ENCODE measurements at regions not wholly inside any gene's neighbourhood (a gene's known extent, or its start where the extent isn't known, plus 50 kb on each side); places are given as distances from the start of the nearest gene placed in this dataset.
"Not testable (repeated sequence)": the region's sequence is repeated elsewhere in the genome, so short reads cannot be mapped to it uniquely, and the experiment has no call there.

DNA sequence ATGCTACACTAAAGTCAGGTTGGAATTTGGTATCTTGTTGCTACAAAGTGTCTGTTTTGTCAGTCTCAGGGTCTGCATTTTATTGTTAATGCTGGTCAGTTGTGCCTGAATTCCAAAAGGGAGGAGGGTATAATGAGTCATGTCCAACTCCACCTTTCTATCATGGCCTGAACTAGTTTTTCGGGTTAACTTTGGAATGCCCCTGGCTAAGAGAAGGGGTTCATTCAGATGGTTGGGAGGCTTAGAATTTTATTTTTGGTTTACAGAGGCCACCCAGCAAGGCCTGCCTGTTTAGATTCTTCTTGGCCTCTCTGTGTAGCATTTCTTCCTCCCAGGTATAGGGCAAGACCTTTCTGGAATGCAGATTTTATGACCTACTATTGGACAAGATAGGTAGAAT is 93.2 kb downstream of the SKIDA1 start:
- intact Hi-C loops (cut with DNase I) = no loop called here
- no peak for ATAC-seq (ENCODE audit: low FRiP score)
- DNase-seq = no peak
- no peaks in the 10 kb centered on the region for H3K4me1 ChIP-seq (ENCODE audit: control insufficient read depth in 1 of 2, insufficient read depth in 2 of 2, low read length in 2 of 2)
- 89 to 92% methylated on average over 1 of the region's 1 CpG for WGBS, 2 donors
- H3K27ac ChIP-seq (ENCODE audit: low read depth in 1 of 2, low read length in 2 of 2) = no peak overlapping the region
- H3K9me3 ChIP-seq (ENCODE audit: control insufficient read depth, low read length) = peaks cover 2% of the 10 kb centered on the region
- H3K4me3 ChIP-seq (ENCODE audit: low read length in 2 of 2) = no peak overlapping the region
- H3K27me3 ChIP-seq (ENCODE audit: control insufficient read depth in 1 of 2, insufficient read depth in 2 of 2, low read length in 1 of 2) = no peaks in the 10 kb centered on the region
- no peaks in the 10 kb centered on the region for H3K36me3 ChIP-seq (ENCODE audit: control insufficient read depth in 1 of 2, insufficient read depth in 2 of 2, low read length in 1 of 2)

DNA sequence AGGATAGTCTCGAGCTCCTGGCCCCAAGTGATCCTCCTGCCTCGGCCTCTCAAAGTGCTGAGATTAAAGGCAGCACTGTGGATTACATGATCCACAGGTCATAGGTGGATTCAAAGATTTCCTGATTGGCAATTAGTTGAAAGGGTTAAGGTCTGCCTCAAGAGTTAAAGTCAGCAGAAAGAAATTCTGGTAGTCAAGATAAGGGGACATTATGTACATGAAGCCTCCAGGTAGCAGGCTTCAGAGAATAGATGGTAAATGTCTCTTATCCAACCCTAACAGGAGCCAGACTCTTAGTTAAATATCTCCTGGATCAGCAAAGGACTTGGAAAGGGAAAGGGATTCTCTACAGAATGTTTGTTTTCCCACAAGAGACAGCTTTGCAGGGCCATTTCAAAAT is 93.7 kb downstream of the SKIDA1 start:
- no peaks in the 10 kb centered on the region for H3K27me3 ChIP-seq (ENCODE audit: control insufficient read depth in 1 of 2, insufficient read depth in 2 of 2, low read length in 1 of 2)
- WGBS, 2 donors = 95 to 97% methylated on average over 2 of the region's 2 CpGs
- ATAC-seq (ENCODE audit: low FRiP score) = no peak
- H3K36me3 ChIP-seq (ENCODE audit: control insufficient read depth in 1 of 2, insufficient read depth in 2 of 2, low read length in 1 of 2) = no peaks in the 10 kb centered on the region
- no peak overlapping the region for H3K27ac ChIP-seq (ENCODE audit: low read depth in 1 of 2, low read length in 2 of 2)
- DNase-seq = no peak
- H3K4me3 ChIP-seq (ENCODE audit: low read length in 2 of 2) = no peak overlapping the region
- H3K9me3 ChIP-seq (ENCODE audit: control insufficient read depth, low read length) = peaks cover 6% of the 10 kb centered on the region
- intact Hi-C loops (cut with DNase I) = no loop called here
- no peaks in the 10 kb centered on the region for H3K4me1 ChIP-seq (ENCODE audit: control insufficient read depth in 1 of 2, insufficient read depth in 2 of 2, low read length in 2 of 2)

DNA sequence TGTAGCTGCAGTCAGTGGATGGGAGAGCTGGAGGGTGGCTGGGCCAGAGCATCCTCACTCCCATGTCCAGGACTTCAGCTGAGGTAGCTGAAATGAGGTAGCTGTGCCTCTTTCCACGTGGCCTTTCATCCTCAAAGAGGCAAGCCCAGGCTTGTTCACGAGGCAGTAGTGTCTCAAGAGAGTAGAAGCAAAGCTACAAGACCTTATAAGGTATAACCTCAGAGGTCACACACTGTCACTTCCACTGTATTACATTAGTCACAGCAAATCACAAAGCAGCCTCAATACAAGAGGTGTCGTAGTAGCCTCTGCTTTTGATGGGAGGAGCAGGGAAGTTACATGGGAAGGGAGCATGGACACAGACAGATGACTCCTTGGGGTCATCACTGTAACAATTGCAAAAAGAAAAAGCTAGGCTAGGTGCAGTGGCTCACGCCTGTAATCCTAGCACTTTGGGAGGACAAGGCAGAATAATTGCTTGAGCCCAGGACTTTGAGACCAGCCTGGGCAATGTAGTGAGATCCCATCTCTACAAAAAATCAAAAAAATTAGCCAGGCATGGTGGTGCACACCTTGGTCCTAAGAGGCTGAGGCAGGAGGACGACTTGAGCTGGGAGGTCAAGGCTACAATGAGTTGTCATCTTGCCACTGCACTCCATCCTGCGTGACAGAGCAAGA is 97.5 kb downstream of the SKIDA1 start:
- H3K36me3 ChIP-seq (ENCODE audit: control insufficient read depth in 1 of 2, insufficient read depth in 2 of 2, low read length in 1 of 2) = no peaks in the 10 kb centered on the region
- intact Hi-C loops (cut with DNase I) = no loop called here
- H3K4me1 ChIP-seq (ENCODE audit: control insufficient read depth in 1 of 2, insufficient read depth in 2 of 2, low read length in 2 of 2) = no peaks in the 10 kb centered on the region
- ATAC-seq (ENCODE audit: low FRiP score) = no peak
- WGBS, 2 donors = 81 to 82% methylated on average over 6 of the region's 6 CpGs
- DNase-seq = no peak
- H3K4me3 ChIP-seq (ENCODE audit: low read length in 2 of 2) = no peak overlapping the region
- H3K27ac ChIP-seq (ENCODE audit: low read depth in 1 of 2, low read length in 2 of 2) = no peak overlapping the region
- H3K9me3 ChIP-seq (ENCODE audit: control insufficient read depth, low read length) = peaks cover 7% of the 10 kb centered on the region
- no peaks in the 10 kb centered on the region for H3K27me3 ChIP-seq (ENCODE audit: control insufficient read depth in 1 of 2, insufficient read depth in 2 of 2, low read length in 1 of 2)

DNA sequence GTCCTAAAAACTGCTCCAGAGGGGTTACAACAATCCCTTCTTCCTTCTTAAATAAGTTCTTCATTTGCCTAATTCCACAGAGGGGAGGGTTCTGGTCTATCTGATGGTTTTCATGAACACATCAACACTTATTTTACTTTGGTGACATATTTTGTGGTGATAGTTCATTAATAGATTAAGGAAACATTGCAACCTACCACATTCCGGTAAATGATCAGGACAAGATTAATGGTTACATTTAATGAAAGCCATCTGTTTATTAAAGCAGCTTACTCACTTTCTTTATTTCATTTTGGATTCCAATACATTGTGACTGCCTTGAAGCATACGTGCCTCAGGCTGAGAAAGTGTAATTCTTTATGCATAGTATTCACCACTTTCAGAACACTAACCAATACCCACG is 101.0 kb downstream of the SKIDA1 start:
- H3K4me3 ChIP-seq (ENCODE audit: low read length in 2 of 2) = no peak overlapping the region
- no peak for DNase-seq
- H3K9me3 ChIP-seq (ENCODE audit: control insufficient read depth, low read length) = peaks cover 5% of the 10 kb centered on the region
- H3K36me3 ChIP-seq (ENCODE audit: control insufficient read depth in 1 of 2, insufficient read depth in 2 of 2, low read length in 1 of 2) = no peaks in the 10 kb centered on the region
- 50 to 51% methylated on average over 3 of the region's 3 CpGs for WGBS, 2 donors
- intact Hi-C loops (cut with DNase I) = no loop called here
- H3K27me3 ChIP-seq (ENCODE audit: control insufficient read depth in 1 of 2, insufficient read depth in 2 of 2, low read length in 1 of 2) = no peaks in the 10 kb centered on the region
- no peak overlapping the region for H3K27ac ChIP-seq (ENCODE audit: low read depth in 1 of 2, low read length in 2 of 2)
- ATAC-seq (ENCODE audit: low FRiP score) = no peak
- H3K4me1 ChIP-seq (ENCODE audit: control insufficient read depth in 1 of 2, insufficient read depth in 2 of 2, low read length in 2 of 2) = no peaks in the 10 kb centered on the region

DNA sequence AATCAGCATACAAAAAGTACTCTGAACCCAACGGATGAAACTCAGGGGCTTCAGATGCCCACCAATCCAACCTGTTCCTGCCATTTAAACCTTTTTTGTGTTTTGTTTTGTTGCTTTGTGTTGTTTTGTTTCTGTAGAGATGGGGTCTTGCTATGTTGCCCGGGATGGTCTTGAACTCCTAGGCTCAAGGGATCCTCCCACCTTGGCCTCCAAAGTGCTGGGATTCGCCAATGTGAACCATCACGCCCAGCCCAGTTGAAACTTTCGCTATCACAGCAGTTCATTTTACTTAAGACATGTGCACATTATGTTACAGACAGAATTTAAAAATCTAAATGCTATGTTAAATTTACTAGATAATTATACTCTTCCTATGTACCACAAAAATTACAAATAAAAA is 101.6 kb downstream of the SKIDA1 start:
- no peaks in the 10 kb centered on the region for H3K36me3 ChIP-seq (ENCODE audit: control insufficient read depth in 1 of 2, insufficient read depth in 2 of 2, low read length in 1 of 2)
- DNase-seq (no peak), ATAC-seq (ENCODE audit: low FRiP score) (no peak)
- intact Hi-C loops (cut with DNase I) = no loop called here
- H3K4me1 ChIP-seq (ENCODE audit: control insufficient read depth in 1 of 2, insufficient read depth in 2 of 2, low read length in 2 of 2) = no peaks in the 10 kb centered on the region
- no peaks in the 10 kb centered on the region for H3K27me3 ChIP-seq (ENCODE audit: control insufficient read depth in 1 of 2, insufficient read depth in 2 of 2, low read length in 1 of 2)
- WGBS, 2 donors = 95% methylated on average over 5 of the region's 5 CpGs
- H3K9me3 ChIP-seq (ENCODE audit: control insufficient read depth, low read length) = peaks cover 5% of the 10 kb centered on the region
- no peak overlapping the region for H3K27ac ChIP-seq (ENCODE audit: low read depth in 1 of 2, low read length in 2 of 2)
- H3K4me3 ChIP-seq (ENCODE audit: low read length in 2 of 2) = no peak overlapping the region

DNA sequence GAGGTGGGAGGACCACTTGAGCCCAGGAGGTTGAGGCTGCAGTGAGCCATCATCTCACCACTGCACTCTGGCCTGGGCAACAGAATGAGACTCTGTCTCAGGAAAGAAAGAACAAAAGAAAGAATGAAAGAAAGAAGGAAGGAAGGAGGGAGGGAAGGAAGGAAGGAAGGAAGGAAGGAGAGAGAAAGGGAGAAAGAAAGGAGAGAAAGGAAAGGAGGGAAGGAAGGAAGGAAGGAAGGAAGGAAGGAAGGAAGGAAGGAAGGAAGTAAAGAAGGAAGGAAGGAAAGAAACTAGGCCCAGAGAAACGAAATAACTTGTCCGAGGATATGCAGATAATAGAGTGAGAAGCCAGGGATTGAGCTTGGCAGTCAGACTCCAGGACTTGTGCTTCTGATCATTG is 102.1 kb downstream of the SKIDA1 start:
- Histone ChIP-seq H3K9me3 (ENCODE audit: control insufficient read depth, low read length) (peaks cover 5% of the 10 kb centered on the region), H3K4me1 (ENCODE audit: control insufficient read depth in 1 of 2, insufficient read depth in 2 of 2, low read length in 2 of 2) (no peaks in the 10 kb centered on the region), H3K27ac (ENCODE audit: low read depth in 1 of 2, low read length in 2 of 2) (no peak overlapping the region), H3K36me3 (ENCODE audit: control insufficient read depth in 1 of 2, insufficient read depth in 2 of 2, low read length in 1 of 2) (no peaks in the 10 kb centered on the region), H3K27me3 (ENCODE audit: control insufficient read depth in 1 of 2, insufficient read depth in 2 of 2, low read length in 1 of 2) (no peaks in the 10 kb centered on the region), H3K4me3 (ENCODE audit: low read length in 2 of 2) (no peak overlapping the region)
- intact Hi-C loops (cut with DNase I) = no loop called here
- ATAC-seq (ENCODE audit: low FRiP score) = no peak
- DNase-seq = no peak
- 82 to 86% methylated on average over 2 of the region's 2 CpGs for WGBS, 2 donors

DNA sequence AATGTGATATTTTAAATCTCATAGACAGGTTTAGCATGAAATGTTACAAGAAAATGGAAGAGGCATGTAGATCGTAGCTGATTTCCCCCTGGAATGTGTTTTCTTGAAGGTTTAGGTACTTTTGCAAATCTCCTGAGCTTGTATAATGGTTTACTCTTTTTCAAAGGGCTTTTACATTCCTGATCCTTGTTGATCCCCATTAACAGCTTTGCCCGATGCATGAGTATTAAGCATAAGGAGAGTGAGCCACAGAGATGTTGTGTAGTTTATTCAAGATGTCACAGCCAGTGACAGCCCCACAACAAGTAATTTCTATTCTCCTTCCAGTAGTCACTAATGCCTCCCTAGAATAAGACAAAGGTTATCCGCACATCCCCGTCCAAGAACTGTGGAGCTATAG is 103.7 kb downstream of the SKIDA1 start:
- intact Hi-C loops (cut with DNase I) = no loop called here

DNA sequence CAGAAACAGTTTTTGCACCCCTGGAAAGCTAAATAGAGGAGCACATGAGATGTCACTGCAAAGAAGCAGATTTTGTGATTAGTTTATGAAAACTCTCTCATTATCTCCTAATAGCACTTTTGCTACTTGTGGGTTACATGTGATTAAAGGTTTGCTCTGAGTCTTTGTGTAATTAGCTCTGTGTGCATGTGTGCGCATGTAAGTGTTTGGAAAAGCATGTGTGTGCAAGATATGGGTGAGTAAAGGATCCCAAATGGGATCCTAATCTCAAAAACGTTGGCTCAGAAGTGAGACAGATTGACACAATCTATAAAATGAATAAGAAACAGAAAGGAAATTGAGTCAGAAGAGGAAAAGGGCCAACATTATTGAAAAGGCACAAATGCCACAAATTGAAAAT is 104.5 kb downstream of the SKIDA1 start:
- ATAC-seq (ENCODE audit: low FRiP score) (no peak), DNase-seq (no peak)
- no peaks in the 10 kb centered on the region for H3K4me1 ChIP-seq (ENCODE audit: control insufficient read depth in 1 of 2, insufficient read depth in 2 of 2, low read length in 2 of 2)
- H3K27me3 ChIP-seq (ENCODE audit: control insufficient read depth in 1 of 2, insufficient read depth in 2 of 2, low read length in 1 of 2) = no peaks in the 10 kb centered on the region
- no peak overlapping the region for H3K27ac ChIP-seq (ENCODE audit: low read depth in 1 of 2, low read length in 2 of 2)
- 54 to 55% methylated on average over 2 of the region's 2 CpGs for WGBS, 2 donors
- no peak overlapping the region for H3K4me3 ChIP-seq (ENCODE audit: low read length in 2 of 2)
- intact Hi-C loops (cut with DNase I) = no loop called here
- H3K36me3 ChIP-seq (ENCODE audit: control insufficient read depth in 1 of 2, insufficient read depth in 2 of 2, low read length in 1 of 2) = no peaks in the 10 kb centered on the region
- H3K9me3 ChIP-seq (ENCODE audit: control insufficient read depth, low read length) = no peaks in the 10 kb centered on the region

More for the DNA sequence above, 103.7 kb downstream of the SKIDA1 start:
- DNase-seq (no peak), ATAC-seq (ENCODE audit: low FRiP score) (no peak)
- Histone ChIP-seq H3K36me3 (ENCODE audit: control insufficient read depth in 1 of 2, insufficient read depth in 2 of 2, low read length in 1 of 2) (no peaks in the 10 kb centered on the region), H3K27me3 (ENCODE audit: control insufficient read depth in 1 of 2, insufficient read depth in 2 of 2, low read length in 1 of 2) (no peaks in the 10 kb centered on the region), H3K27ac (ENCODE audit: low read depth in 1 of 2, low read length in 2 of 2) (no peak overlapping the region), H3K4me1 (ENCODE audit: control insufficient read depth in 1 of 2, insufficient read depth in 2 of 2, low read length in 2 of 2) (no peaks in the 10 kb centered on the region), H3K4me3 (ENCODE audit: low read length in 2 of 2) (no peak overlapping the region), H3K9me3 (ENCODE audit: control insufficient read depth, low read length) (peaks cover 1% of the 10 kb centered on the region)
- WGBS, 2 donors = 97% methylated on average over 4 of the region's 4 CpGs

DNA sequence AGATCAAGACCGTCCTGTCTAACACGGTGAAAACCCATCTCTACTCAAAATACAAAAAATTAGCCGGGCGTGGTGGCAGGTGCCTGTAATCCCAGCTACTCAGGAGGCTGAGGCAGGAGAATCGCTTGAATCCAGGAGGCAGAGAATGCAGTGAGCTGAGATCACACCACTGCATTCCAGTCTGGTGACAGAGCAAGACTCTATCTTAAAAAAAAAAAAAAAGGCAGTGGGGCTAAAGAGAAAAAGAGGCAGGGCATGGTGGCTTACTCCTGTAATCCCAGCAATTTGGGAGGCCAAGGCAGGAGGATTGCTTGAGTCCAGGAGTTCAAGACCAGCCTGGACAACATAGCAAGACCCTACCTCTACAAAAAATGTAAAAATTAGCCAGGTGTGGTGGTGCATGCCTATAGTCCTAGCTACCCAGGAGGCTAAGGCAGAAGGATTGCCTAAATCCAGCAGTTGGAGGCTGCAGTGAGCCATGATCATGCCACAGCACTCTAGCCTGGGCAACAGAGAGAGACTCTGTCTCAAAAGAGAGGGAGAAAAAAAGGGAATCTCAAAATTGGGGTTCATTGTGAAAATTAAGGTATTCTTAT is 106.4 kb downstream of the SKIDA1 start:
- WGBS, 2 donors = 88 to 89% methylated on average over 5 of the region's 5 CpGs

More for the DNA sequence above, 106.4 kb downstream of the SKIDA1 start:
- H3K4me1 ChIP-seq (ENCODE audit: control insufficient read depth in 1 of 2, insufficient read depth in 2 of 2, low read length in 2 of 2); H3K27me3 ChIP-seq (ENCODE audit: control insufficient read depth in 1 of 2, insufficient read depth in 2 of 2, low read length in 1 of 2); intact Hi-C loops (cut with DNase I); DNase-seq; H3K36me3 ChIP-seq (ENCODE audit: control insufficient read depth in 1 of 2, insufficient read depth in 2 of 2, low read length in 1 of 2); ATAC-seq (ENCODE audit: low FRiP score); H3K27ac ChIP-seq (ENCODE audit: low read depth in 1 of 2, low read length in 2 of 2); H3K4me3 ChIP-seq (ENCODE audit: low read length in 2 of 2); H3K9me3 ChIP-seq (ENCODE audit: control insufficient read depth, low read length): not testable (repeated sequence)
